Right lobe of liver (tissue), 6 donors: ENCODE measurements at regions not wholly inside any gene's neighbourhood (a gene's known extent, or its start where the extent isn't known, plus 50 kb on each side); places are given as distances from the start of the nearest gene placed in this dataset.

Experiments used
- ATAC-seq, 4 donors: fragments of 200-7000 bp; cut with Tn5 transposase; one replicate each; pipeline ENCODE4 v1.9.1; 2020; ENCODE audit warnings: mild to moderate bottlenecking in 4 of 4, moderate library complexity in 4 of 4
- DNase-seq, 3 donors: peaks; one replicate each; pipeline ENCODE4 v3.0.0-alpha.2; 2020
- H3K27ac ChIP-seq, 3 donors: fragments of 200-600 bp; one replicate each; pipeline ENCODE4 v1.8.0; 2022
- H3K27me3 ChIP-seq, 2 donors: fragments of 200-600 bp; one replicate each; pipeline ENCODE4 v1.8.0; 2022
- H3K36me3 ChIP-seq, 4 donors: fragments of 200-600 bp; sonication (generic) in 1 of 4; one replicate each; pipeline versions ENCODE4 v1.5.1 to v1.8.0; 2017 to 2022; ENCODE audit warnings: control low read depth in 1 of 4
- H3K4me1 ChIP-seq, 4 donors: fragments of 200-600 bp; sonication (generic) in 1 of 4; one replicate each; pipeline versions ENCODE4 v1.5.1 to v1.8.0; 2017 to 2022; ENCODE audit warnings: control low read depth in 1 of 4
- H3K4me3 ChIP-seq, 3 donors: fragments of 200-600 bp; one replicate each; pipeline ENCODE4 v1.8.0; 2022
- H3K9me3 ChIP-seq, 4 donors: fragments of 200-600 bp; sonication (generic) in 1 of 4; one replicate each; pipeline versions ENCODE4 v1.5.1 to v1.8.0; 2017 to 2022; ENCODE audit warnings: control low read depth in 1 of 4
- CTCF ChIP-seq, 4 donors: fragments of 200-600 bp in 3 of 4; fragments of 450-650 bp in 1 of 4; IDR thresholded peaks; one replicate each; pipeline versions ENCODE4 v1.5.1 to v1.8.0; 2016 to 2022; ENCODE audit warnings: antibody characterized with exemption in 4 of 4, mild to moderate bottlenecking in 2 of 4
- POLR2A ChIP-seq: fragments of 450-650 bp; IDR thresholded peaks from one replicate; pipeline ENCODE4 v1.6.1; 2017; ENCODE audit warnings: antibody characterized with exemption, mild to moderate bottlenecking
- WGBS: methylation state at CpG from one replicate; pipeline ENCODE4 v1.1.6; 2018; ENCODE audit warnings: low coverage, low lambda C conversion rate; ENCODE audit not compliant: insufficient coverage; ENCODE audit errors: missing lambda C conversion rate; 5-methylcytosine and 5-hydroxymethylcytosine counted together
- intact Hi-C, 2 donors: fragments of 100-400 bp; cut with DNase I; formaldehyde crosslinking; loops; one replicate each; pipeline versions ENCODE4 v1.11.2 to v1.14.1; 2022
- donor health status: DM: no; HTN: yes; CAD: no.
- donor health status: DM: no; HTN: no; CAD: no.
- donor health status: DM: no; HTN: no; CAD: no.
- donor health status: DM: no; HTN: yes; CAD: no.
- donor health status: DM: no; HTN: yes; CAD: no.

- WGBS, result 100% methylated on average over 1 of the region's 2 CpGs
- no peak for TF ChIP-seq POLR2A
Measured at GRCh38 chr13:44307844-44308243, 65.8 kb upstream of the SERP2 start.

GRCh38 chr13:44308352-44308751 is 65.3 kb upstream of the SERP2 start:
- no peak for TF ChIP-seq CTCF (IDR thresholded peaks at IDR 0.05)
- intact Hi-C loops, result no loop called here
- Histone ChIP-seq H3K27ac (no peak overlapping the region), H3K4me3 (no peak overlapping the region), H3K9me3 (no peaks in the 10 kb centered on the region), H3K27me3 (no peaks in the 10 kb centered on the region), H3K36me3 (no peaks in the 10 kb centered on the region), H3K4me1 (peaks cover 0 to 6% (median 2%) of the 10 kb centered on the region in 4 donors)
- no CpG with 5 or more reads among the region's 3 CpGs for WGBS
- no peak for ATAC-seq
- DNase-seq, result no peak

More at GRCh38 chr13:44307844-44308243, 65.8 kb upstream of the SERP2 start:
- H3K36me3 ChIP-seq, result no peaks in the 10 kb centered on the region
- ATAC-seq (no peak), DNase-seq (no peak)
- H3K9me3 ChIP-seq, result no peaks in the 10 kb centered on the region
- H3K27me3 ChIP-seq, result no peaks in the 10 kb centered on the region
- no peak overlapping the region for H3K4me3 ChIP-seq
- peaks cover 0 to 6% (median 2%) of the 10 kb centered on the region in 4 donors for H3K4me1 ChIP-seq
- intact Hi-C loops, result no loop called here
- no peak overlapping the region for H3K27ac ChIP-seq

DNA sequence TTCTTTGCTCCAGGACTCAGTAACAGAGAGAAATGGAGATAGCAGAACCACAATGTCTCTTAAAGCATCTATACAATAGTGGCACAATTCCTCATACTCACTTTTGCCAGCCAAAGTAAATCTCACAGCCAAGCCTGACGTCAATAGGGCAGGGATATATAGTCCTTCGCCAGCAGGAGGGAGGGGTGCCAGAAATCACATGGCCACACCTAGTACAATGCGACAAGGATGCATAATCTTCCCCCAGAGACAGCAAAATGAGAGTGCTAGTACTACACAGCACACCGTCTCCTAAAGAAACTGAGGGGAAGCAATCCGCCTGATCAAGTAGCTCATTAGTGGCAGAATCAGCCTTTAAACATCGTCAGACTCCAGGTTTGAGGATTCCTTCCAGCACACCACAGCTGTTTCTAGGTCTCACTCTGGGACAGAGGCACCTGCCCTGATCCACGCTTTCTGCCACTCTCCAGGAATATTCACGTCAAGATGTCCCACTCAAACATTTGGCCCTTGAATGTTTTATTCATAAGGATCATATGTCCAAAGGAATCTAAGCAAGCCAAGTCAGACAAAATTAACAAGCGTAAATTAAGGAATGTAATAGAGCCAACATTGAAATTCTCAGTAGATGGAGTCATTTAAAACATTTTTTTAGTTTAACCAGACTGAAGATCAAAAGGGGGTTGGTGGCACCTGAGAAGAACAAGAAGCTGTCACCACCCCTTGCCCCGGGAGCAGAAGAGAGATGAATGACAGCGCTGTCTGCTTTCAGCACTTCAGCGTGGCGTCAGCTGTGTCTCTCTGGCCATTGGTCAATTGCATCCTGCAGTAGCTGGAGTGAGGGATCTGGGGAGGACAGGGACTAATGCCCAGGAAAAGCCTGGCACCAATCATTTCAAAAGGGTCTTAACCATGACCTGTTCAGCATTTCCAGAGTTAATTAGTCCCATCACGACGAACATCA is 63.5 kb upstream of the SERP2 start:
- no peak for DNase-seq
- Histone ChIP-seq H3K9me3 (no peaks in the 10 kb centered on the region), H3K36me3 (no peaks in the 10 kb centered on the region), H3K27ac (no peak overlapping the region), H3K27me3 (no peaks in the 10 kb centered on the region), H3K4me1 (peaks cover 0 to 6% (median 4%) of the 10 kb centered on the region in 4 donors), H3K4me3 (no peak overlapping the region)
- ATAC-seq, result no peak
- 86% methylated on average over 11 of the region's 15 CpGs for WGBS
- intact Hi-C loops, result no loop called here
- TF ChIP-seq CTCF (IDR thresholded peaks at IDR 0.05) (no peak), POLR2A (no peak)

DNA sequence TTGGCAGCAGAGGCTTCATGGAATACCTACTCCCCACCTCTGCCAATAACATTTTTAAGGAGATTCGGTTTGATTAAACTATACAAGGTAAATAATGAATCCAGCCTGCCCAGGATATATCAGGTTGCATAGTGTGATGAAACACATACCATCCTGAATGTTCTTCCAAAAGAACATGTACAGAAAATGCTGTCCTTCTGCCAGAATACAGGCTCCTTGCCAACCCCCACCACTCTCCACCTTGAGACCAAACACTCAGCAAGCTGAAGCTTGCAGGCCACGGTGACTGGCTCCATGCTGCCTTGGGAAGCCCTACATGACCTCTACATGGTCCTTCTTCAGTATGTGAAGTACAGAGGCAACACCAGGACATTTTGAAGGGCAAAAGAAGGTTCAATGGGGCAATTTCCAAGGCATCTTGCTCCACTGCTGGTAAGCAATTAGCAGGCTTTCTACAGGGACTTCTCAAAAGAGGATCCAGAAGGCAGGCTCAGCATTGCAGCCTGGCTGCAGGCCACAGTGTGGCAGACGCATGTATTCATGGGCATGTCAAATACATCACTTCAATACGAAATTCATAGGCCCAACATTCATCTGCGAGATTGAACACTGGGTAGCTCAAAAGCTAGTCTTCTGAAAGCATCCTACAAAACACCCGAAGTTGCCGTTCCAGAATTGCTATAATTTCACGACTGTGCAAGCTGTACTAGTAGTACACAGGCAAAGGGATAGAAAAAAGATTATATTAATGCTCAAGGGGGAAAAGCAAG is 62.4 kb upstream of the SERP2 start:
- Histone ChIP-seq H3K4me1 (peaks cover 0 to 4% (median 2%) of the 10 kb centered on the region in 4 donors), H3K27ac (no peak overlapping the region), H3K9me3 (no peaks in the 10 kb centered on the region), H3K36me3 (no peaks in the 10 kb centered on the region), H3K4me3 (no peak overlapping the region), H3K27me3 (no peaks in the 10 kb centered on the region)
- WGBS, result 63% methylated on average over 8 of the region's 8 CpGs
- DNase-seq (no peak), ATAC-seq (no peak)
- no peak for TF ChIP-seq POLR2A
- no peak for TF ChIP-seq CTCF (IDR thresholded peaks at IDR 0.05)
- intact Hi-C loops, result no loop called here

GRCh38 chr13:44312131-44312530 is 61.5 kb upstream of the SERP2 start:
- TF ChIP-seq CTCF (IDR thresholded peaks at IDR 0.05), result no peak
- TF ChIP-seq POLR2A, result no peak

More at GRCh38 chr13:44312131-44312530, 61.5 kb upstream of the SERP2 start:
- Histone ChIP-seq H3K4me1 (peaks cover 0 to 3% (median 0%) of the 10 kb centered on the region in 4 donors), H3K4me3 (no peak overlapping the region), H3K36me3 (no peaks in the 10 kb centered on the region), H3K27me3 (no peaks in the 10 kb centered on the region), H3K27ac (no peak overlapping the region), H3K9me3 (no peaks in the 10 kb centered on the region)
- 100% methylated on average over 1 of the region's 3 CpGs for WGBS
- ATAC-seq, result no peak
- intact Hi-C loops, result no loop called here
- DNase-seq, result no peak
